Lung (tissue), 11 donors: ENCODE measurements at regions not wholly inside any gene's neighbourhood (a gene's known extent, or its start where the extent isn't known, plus 50 kb on each side); places are given as distances from the start of the nearest gene placed in this dataset.

Experiments
- ATAC-seq: fragments of 200-7000 bp; cut with Tn5 transposase; one replicate; pipeline ENCODE4 v1.9.1; 2020; ENCODE audit warnings: moderate number of reproducible peaks; ENCODE audit not compliant: insufficient read depth, low FRiP score
- DNase-seq, 3 donors: peaks; one replicate each; pipeline ENCODE4 v3.0.0-alpha.2; 2013 to 2017
- H3K27ac ChIP-seq, 2 donors: one replicate each; pipeline ENCODE4 v1.5.1; 2013; ENCODE audit warnings: mild to moderate bottlenecking in 2 of 2, moderate library complexity in 2 of 2, control low read depth in 1 of 2, inconsistent platforms in 1 of 2, low read depth in 1 of 2, low read length in 1 of 2
- H3K27me3 ChIP-seq, 3 donors: one replicate each; pipeline ENCODE4 v1.5.1; 2013; ENCODE audit warnings: low read length in 2 of 3; ENCODE audit not compliant: control insufficient read depth in 3 of 3, insufficient read depth in 3 of 3
- H3K36me3 ChIP-seq, 4 donors: one replicate each; pipeline ENCODE4 v1.5.1; 2013; ENCODE audit warnings: low read length in 4 of 4, mild to moderate bottlenecking in 1 of 4, moderate library complexity in 1 of 4; ENCODE audit not compliant: control insufficient read depth in 4 of 4, insufficient read depth in 4 of 4
- H3K4me1 ChIP-seq, 5 donors: one replicate each; pipeline ENCODE4 v1.5.1; 2013; ENCODE audit warnings: low read length in 5 of 5, mild to moderate bottlenecking in 2 of 5, moderate library complexity in 1 of 5; ENCODE audit not compliant: control insufficient read depth in 5 of 5, insufficient read depth in 5 of 5
- H3K4me3 ChIP-seq: one replicate; pipeline ENCODE4 v1.5.1; 2013; ENCODE audit warnings: mild to moderate bottlenecking, control low read depth, moderate library complexity
- H3K9ac ChIP-seq, 2 donors: one replicate each; pipeline ENCODE4 v1.5.1; 2013; ENCODE audit warnings: low read length in 2 of 2, control low read depth in 1 of 2; ENCODE audit not compliant: insufficient read depth in 1 of 2
- H3K9me3 ChIP-seq, 4 donors: one replicate each; pipeline ENCODE4 v1.5.1; 2013; ENCODE audit warnings: low read length in 3 of 4, mild to moderate bottlenecking in 1 of 4, moderate library complexity in 1 of 4; ENCODE audit not compliant: control insufficient read depth in 4 of 4, insufficient read depth in 3 of 4
- CTCF ChIP-seq: IDR thresholded peaks from 2 replicates; pipeline ENCODE4 v1.5.1; 2012; ENCODE audit warnings: mild to moderate bottlenecking; ENCODE audit errors: control extremely low read depth, extremely low read depth
- WGBS, 2 donors: extraction: QIAGEN DNeasy Blood & Tissue Kit; methylation state at CpG; one replicate each; pipeline ENCODE4 v1.1.7; 2013; 5-methylcytosine and 5-hydroxymethylcytosine counted together
- donor health status: control.
- donor health status: control.
- donor health status: Bipolar disorder and iron deficiency.
- donor health status: healthy.
- donor health status: DM: yes; HTN: yes; CAD: no.

DNA sequence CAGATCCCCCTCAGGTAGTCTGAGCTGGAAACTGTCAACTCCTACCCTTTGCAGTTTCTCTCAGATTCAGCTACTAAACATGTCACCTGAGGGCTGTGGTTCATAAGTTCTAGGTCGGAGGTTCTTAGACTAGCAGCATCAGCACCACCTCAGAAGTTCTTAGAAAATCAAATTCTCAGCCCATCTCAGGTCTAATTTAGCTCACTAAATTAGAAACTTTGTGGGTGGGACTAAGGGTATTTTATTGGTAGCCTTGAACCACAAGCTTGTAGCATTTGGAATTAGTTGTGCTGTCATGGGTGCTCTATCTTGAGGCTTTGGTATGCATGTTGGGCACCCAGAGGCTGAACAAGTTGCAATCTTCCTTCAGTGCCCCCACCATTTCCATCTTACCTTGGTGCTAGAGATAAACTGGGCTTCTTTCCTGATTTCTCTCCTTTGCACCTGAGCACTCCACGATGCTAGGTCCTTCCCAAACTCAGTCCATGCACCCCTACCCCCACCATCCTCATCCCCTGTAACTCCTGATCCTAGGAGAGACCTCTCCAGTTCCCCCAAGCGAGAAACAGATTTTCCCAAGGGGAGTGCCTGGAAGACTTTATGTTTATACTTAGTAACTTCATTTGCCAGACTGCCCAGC, 54.2 kb downstream of the S1PR1 start:
- DNase-seq (no peak), ATAC-seq (no peak)
- 54 to 57% methylated on average over 3 of the region's 3 CpGs for WGBS, 2 donors
- no peaks in the 10 kb centered on the region for H3K9me3 ChIP-seq
- peak overlapping the region in 1 of 2 donors; percentile 67 for H3K27ac ChIP-seq
- no peaks in the 10 kb centered on the region for H3K36me3 ChIP-seq
- no peak overlapping the region for H3K9ac ChIP-seq
- H3K4me1 ChIP-seq, result peaks cover 0 to 12% (median 4%) of the 10 kb centered on the region in 5 donors
- H3K4me3 ChIP-seq, result no peak overlapping the region
- no peak for TF ChIP-seq CTCF
- no peaks in the 10 kb centered on the region for H3K27me3 ChIP-seq

- Histone ChIP-seq H3K36me3 (no peaks in the 10 kb centered on the region), H3K9me3 (no peaks in the 10 kb centered on the region), H3K4me1 (peaks cover 0 to 12% (median 4%) of the 10 kb centered on the region in 5 donors), H3K4me3 (no peak overlapping the region), H3K27ac (no peak overlapping the region), H3K27me3 (no peaks in the 10 kb centered on the region), H3K9ac (no peak overlapping the region)
- WGBS, 2 donors, result 24 to 34% methylated on average over 4 of the region's 4 CpGs
- DNase-seq (peak in 2 of 3 donors; percentile 17 to 60), ATAC-seq (no peak)
- no peak for TF ChIP-seq CTCF
Observed at GRCh38 chr1:101291562-101292380, 55.0 kb downstream of the S1PR1 start.

- Histone ChIP-seq H3K27me3 (no peaks in the 10 kb centered on the region), H3K4me3 (no peak overlapping the region), H3K9ac (no peak overlapping the region), H3K9me3 (no peaks in the 10 kb centered on the region), H3K36me3 (no peaks in the 10 kb centered on the region), H3K27ac (no peak overlapping the region), H3K4me1 (peaks cover 0 to 7% (median 0%) of the 10 kb centered on the region in 5 donors)
- WGBS, 2 donors, result 52 to 62% methylated on average over 4 of the region's 4 CpGs
- DNase-seq (no peak), ATAC-seq (no peak)
- no peak for TF ChIP-seq CTCF
Observed at GRCh38 chr1:101293461-101294051, 56.7 kb downstream of the S1PR1 start.
